MM.1S (cell line): ENCODE measurements at regions not wholly inside any gene's neighbourhood (a gene's known extent, or its start where the extent isn't known, plus 50 kb on each side); places are given as distances from the start of the nearest gene placed in this dataset.

Experiments used
- DNase-seq: peaks from one replicate; pipeline ENCODE4 v3.0.0-alpha.2; 2015
- H2AFZ ChIP-seq: fragments of 300-600 bp; sonication (generic); 2 replicates; pipeline ENCODE4 v1.6.0; 2016; ENCODE audit warnings: antibody characterized with exemption, low read length
- H3F3A ChIP-seq: fragments of 300-600 bp; sonication (generic); 2 replicates; pipeline ENCODE4 v1.6.1; 2016; ENCODE audit warnings: mild to moderate bottlenecking, antibody characterized with exemption, low read length, moderate library complexity, mixed read lengths; ENCODE audit not compliant: insufficient read depth
- H3K27ac ChIP-seq: fragments of 300-600 bp; sonication (generic); 2 replicates; pipeline ENCODE4 v1.5.1; 2016; ENCODE audit warnings: mild to moderate bottlenecking, low read length
- H3K27me3 ChIP-seq: fragments of 300-600 bp; sonication (generic); replicated peaks from 2 replicates; pipeline ENCODE4 v1.6.0; 2016; ENCODE audit warnings: low read length; ENCODE audit not compliant: insufficient read depth
- H3K36me3 ChIP-seq: fragments of 300-600 bp; sonication (generic); replicated peaks from 2 replicates; pipeline ENCODE4 v1.6.1; 2016; ENCODE audit warnings: mild to moderate bottlenecking, low read length, mixed read lengths; ENCODE audit not compliant: insufficient read depth
- H3K4me1 ChIP-seq: fragments of 300-600 bp; sonication (generic); 2 replicates; pipeline ENCODE4 v1.6.1; 2016; ENCODE audit warnings: low read length, mixed read lengths
- H3K4me2 ChIP-seq: fragments of 300-600 bp; sonication (generic); 2 replicates; pipeline ENCODE4 v1.6.0; 2016; ENCODE audit warnings: low read depth, low read length
- H3K4me3 ChIP-seq: fragments of 300-600 bp; sonication (generic); 2 replicates; pipeline ENCODE4 v1.5.1; 2016; ENCODE audit warnings: low read length, mixed read lengths
- H3K79me2 ChIP-seq: fragments of 300-600 bp; sonication (generic); 2 replicates; pipeline ENCODE4 v1.6.1; 2016; ENCODE audit warnings: mixed run types, low read length, mixed read lengths
- H3K9ac ChIP-seq: fragments of 300-600 bp; sonication (generic); 2 replicates; pipeline ENCODE4 v1.6.1; 2016; ENCODE audit warnings: low read length, mixed read lengths
- H3K9me2 ChIP-seq: fragments of 300-600 bp; sonication (generic); replicated peaks from 2 replicates; pipeline ENCODE4 v1.6.1; 2016; ENCODE audit warnings: mild to moderate bottlenecking, low read length, mixed read lengths; ENCODE audit not compliant: insufficient read depth
- H3K9me3 ChIP-seq: fragments of 300-600 bp; sonication (generic); replicated peaks from 2 replicates; pipeline ENCODE4 v1.6.1; 2016; ENCODE audit warnings: mild to moderate bottlenecking, low read length, mixed read lengths; ENCODE audit not compliant: insufficient read depth
- H4K20me1 ChIP-seq: fragments of 300-600 bp; sonication (generic); 2 replicates; pipeline ENCODE4 v1.6.1; 2016; ENCODE audit warnings: mild to moderate bottlenecking, low read length, moderate library complexity, mixed read lengths; ENCODE audit not compliant: insufficient read depth
- CTCF ChIP-seq: fragments of 300-600 bp; sonication (generic); IDR thresholded peaks from 2 replicates; pipeline ENCODE4 v1.5.1; 2016; ENCODE audit warnings: antibody characterized with exemption, low read length, mixed read lengths
- EZH2 ChIP-seq: fragments of 300-600 bp; sonication (generic); optimal IDR thresholded peaks from 2 replicates; pipeline ENCODE3; 2017; ENCODE audit warnings: low read depth, mild to moderate bottlenecking, antibody characterized with exemption, low read length, mixed read lengths
- EZH2phosphoT487 ChIP-seq: fragments of 300-600 bp; sonication (generic); IDR thresholded peaks from 2 replicates; pipeline ENCODE4 v1.6.1; 2018; ENCODE audit warnings: antibody characterized with exemption, low read length

GRCh38 chr6:23414922-23415321, 711.1 kb upstream of the NRSN1 start:
- Histone ChIP-seq H3K9me3 (no peaks in the 10 kb centered on the region), H3K4me3 (no peak overlapping the region), H3K36me3 (no peaks in the 10 kb centered on the region), H3K27ac (no peak overlapping the region), H3K9me2 (no peaks in the 10 kb centered on the region), H3K4me2 (no peak overlapping the region), H3K27me3 (no peaks in the 10 kb centered on the region), H4K20me1 (no peaks in the 10 kb centered on the region), H3K4me1 (peaks cover 48% of the 10 kb centered on the region), H3K79me2 (no peaks in the 10 kb centered on the region), H3F3A (0 out of 2 replicates have a peak, but pooled peaks cover 4% of the 10 kb centered on the region), H3K9ac (no peak overlapping the region), H2AFZ (no peak overlapping the region)
- DNase-seq = no peak
- TF ChIP-seq CTCF (no peak), EZH2phosphoT487 (no peak), EZH2 (no peak)

DNA sequence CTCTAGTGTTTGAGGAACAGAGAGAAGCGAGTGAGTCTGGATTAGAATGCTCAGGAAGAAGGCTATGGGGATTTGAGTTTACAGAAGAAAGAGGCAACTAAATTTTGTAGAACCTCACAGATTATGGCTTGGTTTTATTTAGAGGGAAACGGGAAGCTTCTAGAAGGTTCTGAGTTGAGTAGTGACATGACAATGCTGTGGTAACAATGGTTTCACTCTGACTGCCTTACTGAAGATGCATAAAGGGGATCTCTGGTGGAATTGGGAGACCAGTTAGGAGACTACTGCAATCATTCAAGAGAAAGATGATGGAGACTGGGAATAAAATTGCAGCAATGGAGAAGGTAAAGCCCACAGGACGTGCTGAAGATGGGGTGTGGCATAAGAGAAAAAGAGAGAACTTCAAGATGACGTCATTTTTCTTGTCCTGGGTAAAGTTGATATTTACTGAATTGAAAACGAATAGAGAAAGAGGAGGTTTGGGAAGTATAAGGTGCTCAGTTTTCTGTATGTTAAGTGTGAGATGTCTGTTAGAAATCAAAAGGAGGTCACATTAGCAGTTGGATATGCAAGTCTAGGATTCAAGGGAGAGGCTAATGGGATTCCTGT, 710.1 kb upstream of the NRSN1 start:
- Histone ChIP-seq H3K4me2 (no peak overlapping the region), H3K79me2 (no peaks in the 10 kb centered on the region), H3K27ac (no peak overlapping the region), H3K27me3 (no peaks in the 10 kb centered on the region), H2AFZ (no peak overlapping the region), H4K20me1 (no peaks in the 10 kb centered on the region), H3K9ac (no peak overlapping the region), H3K4me1 (peaks cover 48% of the 10 kb centered on the region), H3K4me3 (no peak overlapping the region), H3K9me2 (no peaks in the 10 kb centered on the region), H3F3A (0 out of 2 replicates have a peak, but pooled peaks cover 4% of the 10 kb centered on the region), H3K9me3 (no peaks in the 10 kb centered on the region), H3K36me3 (no peaks in the 10 kb centered on the region)
- DNase-seq = peak; percentile 10
- TF ChIP-seq CTCF = no peak
- TF ChIP-seq EZH2 = no peak
- no peak for TF ChIP-seq EZH2phosphoT487

DNA sequence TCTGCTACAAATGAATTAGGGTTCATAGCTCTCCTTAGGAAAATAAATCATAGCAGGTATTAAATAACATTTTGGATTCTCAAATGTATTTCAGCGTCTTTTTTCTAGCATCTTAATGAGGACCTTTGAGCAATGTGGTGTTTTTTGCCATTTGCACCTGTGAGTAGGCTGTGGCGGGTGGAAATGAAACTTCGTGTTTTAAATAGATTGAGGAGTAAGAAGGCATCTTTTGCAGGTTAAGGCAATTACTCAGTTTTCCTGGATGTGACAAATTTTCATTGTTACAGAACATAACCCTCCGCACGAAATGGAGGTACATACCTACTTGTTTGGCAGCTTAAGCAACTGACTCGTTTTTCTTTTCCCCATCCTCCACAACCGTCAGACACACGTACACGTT, 708.9 kb upstream of the NRSN1 start:
- H4K20me1 ChIP-seq = no peaks in the 10 kb centered on the region
- no peak overlapping the region; the same call in 1 of the 2 replicates for H3K4me3 ChIP-seq
- H3K9me2 ChIP-seq = no peaks in the 10 kb centered on the region
- no peaks in the 10 kb centered on the region for H3K36me3 ChIP-seq
- no peaks in the 10 kb centered on the region for H3K79me2 ChIP-seq
- H2AFZ ChIP-seq = peak overlapping the region; percentile 14; the same call in 1 of the 2 replicates
- no peaks in the 10 kb centered on the region for H3K9me3 ChIP-seq
- peak; percentile 75 for DNase-seq
- H3K27ac ChIP-seq = peak overlapping the region; percentile 61
- peaks cover 48% of the 10 kb centered on the region for H3K4me1 ChIP-seq
- H3F3A ChIP-seq = 0 out of 2 replicates have a peak, but pooled peaks cover 4% of the 10 kb centered on the region
- no peaks in the 10 kb centered on the region for H3K27me3 ChIP-seq
- H3K4me2 ChIP-seq = peak overlapping the region; percentile 54; the same call in 1 of the 2 replicates
- H3K9ac ChIP-seq = no peak overlapping the region; the same call in 1 of the 2 replicates
- TF ChIP-seq CTCF = no peak
- TF ChIP-seq EZH2 = no peak
- no peak for TF ChIP-seq EZH2phosphoT487
